SH-SY5Y (cell line): ENCODE measurements at regions not wholly inside any gene's neighbourhood (a gene's known extent, or its start where the extent isn't known, plus 50 kb on each side); places are given as distances from the start of the nearest gene placed in this dataset.

Experiments
- GATA2 ChIP-seq: IDR thresholded peaks from 2 replicates; pipeline ENCODE4 v1.6.1; 2011; ENCODE audit warnings: mild to moderate bottlenecking, low read depth, low read length
- GATA3 ChIP-seq: IDR thresholded peaks from 2 replicates; pipeline ENCODE4 v1.6.1; 2011; ENCODE audit warnings: low read depth, mild to moderate bottlenecking, low read length, moderate library complexity

DNA sequence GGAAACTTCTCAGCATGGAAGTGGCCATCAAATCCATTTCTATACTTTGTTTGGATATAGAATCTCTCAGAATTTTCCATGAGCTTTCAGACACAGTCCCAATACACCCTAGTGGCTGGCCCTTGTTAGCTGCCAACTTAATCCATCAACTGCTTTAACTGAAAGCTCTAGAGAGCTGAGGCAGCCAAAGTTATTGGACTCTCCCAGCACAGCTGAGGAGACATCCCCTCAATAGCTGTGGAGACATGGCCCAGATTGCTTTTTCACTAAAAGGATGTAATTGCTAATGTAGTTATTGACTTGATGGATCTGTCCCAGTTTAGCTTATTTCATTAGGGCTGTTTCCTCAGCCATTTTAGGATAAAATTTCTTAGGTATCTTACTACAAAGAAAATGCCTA, 94.8 kb upstream of the PRMT6 start:
- TF ChIP-seq GATA2 (no peak), GATA3 (no peak)

GRCh38 chr1:106962591-106962990, 93.9 kb upstream of the PRMT6 start:
- TF ChIP-seq GATA2 (no peak), GATA3 (no peak)

DNA sequence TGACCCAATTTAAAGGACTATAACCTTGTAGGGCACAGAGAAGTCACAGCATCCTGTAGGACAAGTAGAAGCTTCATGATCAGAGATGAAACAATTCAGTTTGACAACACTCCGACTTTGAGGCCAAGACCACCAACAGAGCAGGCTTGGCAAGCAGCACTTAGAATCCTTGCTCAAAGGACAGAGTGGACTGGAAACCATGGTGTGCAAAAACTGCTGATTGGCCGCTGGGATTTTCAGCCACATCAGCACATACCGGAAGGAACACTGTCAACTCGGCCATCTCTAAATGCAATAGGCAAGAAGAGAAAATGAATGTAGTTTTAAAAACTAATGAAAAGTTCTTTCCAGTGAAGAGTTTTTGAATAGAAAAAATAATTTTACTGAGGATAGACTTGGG, 92.0 kb upstream of the PRMT6 start:
- TF ChIP-seq GATA2 (no peak), GATA3 (no peak)

DNA sequence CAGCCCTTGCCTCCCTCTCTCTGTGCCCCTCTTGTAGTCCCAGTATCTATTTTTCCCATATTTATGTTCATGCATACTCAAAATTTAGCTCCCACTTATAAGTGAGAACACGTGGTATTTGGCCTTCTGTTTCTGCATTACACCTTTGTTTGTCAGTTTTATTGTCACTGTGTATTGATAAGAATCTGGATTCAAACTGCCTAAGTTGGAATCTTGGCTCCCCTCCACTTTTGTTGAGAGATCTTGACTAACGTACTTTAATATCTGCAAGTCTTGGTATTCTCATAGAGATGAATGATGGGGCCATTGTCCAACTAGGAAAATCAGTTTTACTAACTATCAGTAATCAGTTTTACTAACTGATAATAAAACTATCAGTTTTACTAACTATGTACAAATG, 87.8 kb upstream of the PRMT6 start:
- TF ChIP-seq GATA3 = no peak
- no peak for TF ChIP-seq GATA2

DNA sequence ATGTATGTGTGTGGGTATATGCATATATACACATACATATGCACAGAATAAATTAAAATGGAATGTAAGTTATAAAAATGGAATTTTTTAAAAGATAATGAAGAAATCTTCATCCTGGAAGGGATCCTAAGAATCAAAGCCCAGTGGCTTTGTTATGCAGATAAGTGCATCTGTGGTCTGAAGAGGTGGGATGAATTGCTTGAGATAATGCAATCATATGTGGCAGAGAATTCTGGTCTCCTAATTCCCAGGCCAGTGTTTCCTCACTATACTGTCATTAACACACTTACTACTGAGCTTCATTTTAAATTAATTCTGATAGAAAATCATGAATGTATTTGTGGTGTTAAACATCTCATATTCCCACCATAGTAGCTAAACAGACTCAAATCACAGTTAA, 86.7 kb upstream of the PRMT6 start:
- no peak for TF ChIP-seq GATA2
- TF ChIP-seq GATA3 = no peak

DNA sequence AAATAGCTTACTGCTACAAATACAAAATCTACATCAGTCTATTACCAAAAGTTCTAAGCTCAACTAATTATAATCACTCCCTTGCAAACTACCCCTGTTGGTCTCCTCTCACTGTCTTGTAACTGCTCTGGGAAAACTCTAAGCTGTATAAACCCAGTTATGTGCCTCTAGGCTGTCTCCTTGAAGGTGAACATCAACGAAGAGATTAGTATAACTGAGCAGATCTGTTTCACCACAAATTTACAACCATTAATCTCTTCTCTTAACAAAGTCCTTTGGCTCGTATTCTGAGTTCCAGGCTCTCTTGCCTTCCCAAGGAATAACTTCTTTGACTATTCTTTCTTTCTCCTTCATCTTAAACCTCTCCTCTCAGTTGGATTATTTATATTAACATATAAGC, 84.4 kb upstream of the PRMT6 start:
- TF ChIP-seq GATA2 = no peak
- no peak for TF ChIP-seq GATA3

- TF ChIP-seq GATA2 (no peak), GATA3 (no peak)
Observed at GRCh38 chr1:106975944-106976343, 80.5 kb upstream of the PRMT6 start.

GRCh38 chr1:106978477-106979322, 77.8 kb upstream of the PRMT6 start:
- TF ChIP-seq GATA3 = peak; percentile 90
- peak; percentile 70 for TF ChIP-seq GATA2

- no peak for TF ChIP-seq GATA2
- no peak for TF ChIP-seq GATA3
Observed at GRCh38 chr1:106979371-106979770, 77.1 kb upstream of the PRMT6 start.

DNA sequence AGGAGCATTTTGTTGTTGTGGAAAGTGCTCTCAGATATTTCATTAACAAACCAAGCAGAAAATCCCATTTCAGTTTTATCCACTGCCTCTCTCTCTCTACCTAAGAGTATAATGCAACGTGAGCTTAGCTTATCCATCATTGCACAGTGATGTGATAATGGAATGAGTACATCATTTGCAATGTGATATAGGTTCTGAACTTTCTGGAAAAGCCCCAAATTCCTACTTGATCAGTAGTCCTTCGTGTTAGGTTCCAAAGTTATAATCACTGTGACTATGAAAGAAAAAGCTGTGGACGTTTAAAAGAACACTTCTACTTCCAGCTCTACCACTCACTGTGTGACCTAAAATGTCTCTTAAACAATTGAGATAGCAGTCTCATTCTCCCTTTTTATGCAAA, 76.4 kb upstream of the PRMT6 start:
- no peak for TF ChIP-seq GATA3
- TF ChIP-seq GATA2 = no peak

- TF ChIP-seq GATA2 (no peak), GATA3 (no peak)
Observed at GRCh38 chr1:106984801-106985200, 71.7 kb upstream of the PRMT6 start.

DNA sequence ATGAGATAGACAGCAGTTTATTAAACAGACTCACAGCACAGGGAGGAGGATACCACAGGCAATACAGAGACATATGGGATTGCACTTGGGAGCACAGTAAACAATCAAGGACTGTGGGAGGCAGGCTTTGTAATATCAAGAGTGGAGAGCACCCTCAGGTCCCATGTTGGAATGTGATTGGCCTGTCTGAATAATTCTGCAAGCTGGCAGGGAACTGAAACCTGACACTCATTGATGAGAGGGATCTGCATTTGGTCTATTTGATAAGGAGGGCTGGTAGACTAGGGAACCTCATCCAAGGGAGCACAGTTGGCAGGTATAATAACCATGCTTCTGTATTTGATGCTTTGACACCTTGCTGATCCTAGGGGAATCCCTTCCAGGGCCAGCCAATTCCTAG, 69.9 kb upstream of the PRMT6 start:
- no peak for TF ChIP-seq GATA2
- TF ChIP-seq GATA3 = no peak

DNA sequence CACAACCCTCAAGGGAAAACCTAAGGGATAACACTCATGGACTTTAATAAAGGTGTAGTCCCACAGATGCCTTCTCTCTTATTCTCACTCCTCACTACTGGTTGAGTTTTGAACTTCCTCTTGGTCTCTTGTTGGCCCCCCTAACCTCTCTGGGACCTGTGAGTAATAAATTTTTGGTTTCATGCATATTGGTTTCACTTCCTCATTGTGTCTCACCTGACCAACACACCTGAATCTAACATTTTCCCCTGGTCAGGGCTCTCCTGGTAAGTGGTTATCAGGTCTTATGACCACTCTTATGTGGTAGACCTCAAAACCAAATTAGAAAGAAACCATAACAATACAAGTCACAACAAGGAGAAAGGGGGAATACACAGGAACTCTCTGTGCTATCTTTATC, 60.5 kb upstream of the PRMT6 start:
- TF ChIP-seq GATA2 (no peak), GATA3 (no peak)

- TF ChIP-seq GATA2 (no peak), GATA3 (no peak)
Observed at GRCh38 chr1:106998431-106999002, 58.0 kb upstream of the PRMT6 start.

GRCh38 chr1:107000902-107001301, 55.6 kb upstream of the PRMT6 start:
- no peak for TF ChIP-seq GATA2
- no peak for TF ChIP-seq GATA3
